NCI-H187 treated with DMSO at 0.1 percent for 48 hours (cell line): ENCODE measurements at regions not wholly inside any gene's neighbourhood (a gene's known extent, or its start where the extent isn't known, plus 50 kb on each side); places are given as distances from the start of the nearest gene placed in this dataset.

Experiments
- DNase-seq: peaks from one replicate; lab custom pipeline; 2025; lab: John Stamatoyannopoulos, UW

GRCh38 chr18:29160170-29160569 is 983.2 kb upstream of the CDH2 start:
- DNase-seq, result peak; percentile 93

- no peak for DNase-seq
Measured at GRCh38 chr18:29157905-29158304, 981.0 kb upstream of the CDH2 start.

DNA sequence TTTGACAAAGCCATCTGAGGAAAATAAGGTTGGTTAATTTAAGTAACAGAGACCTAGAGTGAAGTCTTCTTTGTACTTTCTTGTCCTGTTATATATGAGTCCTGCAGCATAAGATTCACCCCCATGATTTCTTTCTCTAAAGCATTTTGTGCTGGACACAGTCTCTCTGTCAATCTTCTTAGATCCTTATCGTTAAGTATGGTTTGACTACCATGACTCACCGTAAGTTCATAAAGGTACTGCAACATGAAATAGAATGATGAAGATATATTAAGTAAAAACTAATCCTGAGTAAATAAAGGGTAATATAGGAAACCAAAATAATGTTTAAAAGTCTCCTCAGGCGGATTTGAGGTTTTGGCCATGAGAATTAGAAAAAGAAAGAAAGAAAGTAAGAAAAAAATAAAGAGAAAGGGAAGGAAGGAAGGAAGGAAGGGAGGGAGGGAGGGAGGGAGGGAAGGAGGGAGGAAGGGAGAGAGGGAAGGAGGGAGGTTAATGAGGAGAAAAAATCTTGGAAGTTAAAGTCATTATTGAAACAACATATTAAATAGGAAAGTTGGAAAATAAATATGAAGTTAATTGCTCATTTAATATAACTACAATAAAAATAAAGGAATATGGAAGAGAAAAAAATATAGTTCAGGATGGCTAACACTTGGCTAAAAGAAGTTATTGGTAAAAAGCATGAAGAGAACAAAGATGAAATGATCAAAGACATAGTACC is 980.3 kb upstream of the CDH2 start:
- no peak for DNase-seq

DNA sequence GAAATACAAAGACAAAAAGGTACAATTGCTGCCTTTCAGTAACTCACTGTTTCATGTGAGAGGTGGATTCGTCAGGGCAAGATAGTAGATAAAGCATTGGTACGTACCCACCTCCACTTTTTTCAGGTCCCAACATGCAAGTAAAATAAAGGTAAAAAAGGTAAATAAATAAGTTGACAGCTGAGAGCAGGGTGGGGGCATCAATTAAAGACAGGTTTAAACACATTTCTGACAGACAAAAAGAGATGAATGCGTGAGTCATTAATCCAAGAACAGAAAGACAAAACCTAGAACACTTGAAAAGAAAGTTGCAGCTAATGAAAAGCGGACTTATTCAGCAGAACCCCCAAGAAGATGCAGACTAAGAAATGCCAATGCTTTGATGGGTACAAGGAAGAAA is 979.6 kb upstream of the CDH2 start:
- no peak for DNase-seq

- DNase-seq, result no peak
Measured at GRCh38 chr18:29154758-29155725, 978.1 kb upstream of the CDH2 start.

DNA sequence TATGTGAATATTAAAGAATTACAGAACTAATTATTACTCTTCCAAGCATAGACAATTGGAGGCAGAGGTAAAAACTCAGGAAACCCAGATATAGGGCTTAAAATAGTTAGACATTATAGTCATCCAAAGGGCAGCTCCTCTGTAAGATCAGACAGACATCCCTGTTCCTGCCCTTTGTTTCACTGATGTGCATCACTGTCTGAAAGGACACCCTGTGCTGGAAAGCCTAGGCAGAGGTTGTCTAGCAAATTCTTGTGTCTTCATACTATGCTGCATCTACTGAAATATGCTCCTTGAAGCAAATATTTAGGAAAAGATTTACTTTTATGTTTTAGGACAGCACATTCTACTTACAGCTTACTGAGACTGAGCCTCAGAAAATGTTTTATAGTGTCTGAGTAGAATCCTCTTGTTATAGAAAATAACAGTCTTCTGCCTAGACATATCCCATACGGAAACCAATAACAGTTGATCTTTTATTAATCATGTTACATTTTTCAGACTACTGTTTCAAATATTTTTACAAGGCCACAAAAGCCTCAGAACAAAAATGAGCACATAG is 977.3 kb upstream of the CDH2 start:
- no peak for DNase-seq

- DNase-seq, result no peak
Measured at GRCh38 chr18:29153091-29153490, 976.2 kb upstream of the CDH2 start.

- no peak for DNase-seq
Measured at GRCh38 chr18:29147944-29148343, 971.0 kb upstream of the CDH2 start.

DNA sequence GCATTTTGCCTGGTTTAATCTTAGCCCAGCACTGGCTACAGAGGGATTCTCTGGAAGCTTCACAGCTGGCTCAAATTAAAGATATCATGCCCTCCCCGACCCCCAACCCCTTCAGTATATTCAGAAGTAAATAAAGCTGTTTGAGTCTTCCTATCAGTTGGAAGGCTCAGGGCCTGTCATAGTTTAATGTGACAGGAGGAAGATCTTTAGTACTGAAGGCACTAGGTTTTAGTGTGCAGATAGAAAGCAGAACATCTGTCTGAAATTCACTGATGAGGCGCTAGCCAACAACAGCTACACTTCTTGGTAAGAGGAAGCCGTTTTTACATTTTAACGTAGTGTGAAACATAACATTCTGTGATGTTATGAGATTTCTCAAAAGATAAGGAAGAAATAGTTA is 969.1 kb upstream of the CDH2 start:
- no peak for DNase-seq

DNA sequence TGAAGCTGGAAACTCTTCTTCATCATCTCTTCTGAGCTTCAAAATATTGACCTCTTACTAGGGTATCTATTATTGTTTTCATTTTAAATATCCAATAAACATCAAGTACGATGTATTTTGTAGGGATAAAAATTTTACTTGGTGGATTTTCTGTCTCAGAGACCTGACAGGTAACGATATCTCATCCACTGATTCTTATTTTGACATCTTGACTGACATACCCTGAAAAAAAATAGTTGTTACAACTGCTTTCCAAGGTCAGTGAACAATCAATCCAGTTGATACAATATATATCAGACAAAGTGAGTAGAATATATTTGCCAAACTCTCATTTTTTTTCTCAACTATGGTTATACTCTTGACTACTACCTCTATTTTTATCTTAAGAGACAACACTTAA is 963.7 kb upstream of the CDH2 start:
- no peak for DNase-seq

DNA sequence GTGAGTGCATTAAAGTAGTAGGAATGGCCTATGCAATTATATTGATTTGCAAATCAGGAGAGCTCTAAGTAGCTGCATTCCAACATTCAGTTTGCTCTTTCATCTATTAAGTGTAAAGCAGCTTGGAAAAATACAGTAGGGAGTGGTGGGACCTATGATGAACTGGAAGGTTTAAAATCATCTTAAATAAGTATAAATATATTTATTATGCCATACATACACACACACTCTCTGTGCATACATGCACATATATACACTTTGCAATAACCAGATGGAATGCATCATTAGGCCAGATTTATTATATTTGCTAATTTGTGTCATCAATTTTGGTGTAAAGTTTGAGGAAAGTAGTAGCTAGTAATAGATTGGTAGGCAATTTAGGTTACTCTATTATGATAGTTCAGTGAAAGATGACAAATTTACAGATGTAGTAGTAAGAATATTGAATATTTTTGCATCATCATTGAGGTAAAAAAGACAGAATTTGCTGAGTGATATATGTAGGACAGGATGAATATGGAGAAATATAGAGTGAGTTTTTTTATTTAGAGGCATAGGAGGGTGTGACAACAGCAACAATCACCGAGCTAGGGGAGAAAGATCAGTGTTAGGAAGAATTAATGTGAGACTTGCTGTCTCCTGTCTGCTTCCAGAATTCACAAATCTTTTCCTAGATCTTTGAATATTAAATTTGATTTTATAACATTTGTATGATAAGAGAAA is 961.0 kb upstream of the CDH2 start:
- DNase-seq, result no peak

DNA sequence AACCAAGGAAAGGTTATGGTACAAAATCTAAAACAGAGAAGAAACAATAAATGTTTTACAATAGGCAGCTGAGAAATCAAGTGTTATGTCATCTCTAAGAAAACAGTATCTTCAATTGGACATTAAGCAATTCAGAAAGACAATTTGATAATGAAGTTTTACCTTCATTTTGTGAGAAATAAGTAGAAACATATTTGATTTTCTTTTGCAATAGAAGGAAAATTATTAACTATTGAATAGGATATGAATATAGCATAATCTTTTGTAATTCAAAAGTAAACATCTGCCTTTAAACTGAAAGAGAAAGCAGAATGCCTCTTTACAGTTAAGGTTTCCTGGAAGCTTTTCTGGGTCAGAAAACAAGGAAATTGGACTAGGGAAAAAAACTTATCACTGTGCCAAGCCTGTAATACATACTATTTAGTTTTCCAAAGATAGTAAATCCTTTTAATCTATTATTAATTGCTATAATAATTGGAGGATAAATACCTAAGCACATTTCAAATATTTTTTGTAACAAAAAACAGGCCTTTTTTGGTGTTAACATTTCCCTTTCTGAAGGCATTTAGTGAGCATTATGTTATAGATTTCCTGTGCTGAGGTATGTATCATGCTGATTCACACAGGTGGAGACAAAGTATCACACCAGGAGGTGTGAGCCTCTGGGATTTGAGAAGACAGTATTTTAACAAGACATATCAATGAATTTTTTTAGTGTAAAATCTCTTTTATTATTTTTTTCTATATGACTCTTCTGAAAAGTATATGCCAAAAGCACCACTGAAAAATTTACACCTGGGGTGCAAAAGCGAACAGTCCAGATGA is 947.0 kb upstream of the CDH2 start:
- no peak for DNase-seq

DNA sequence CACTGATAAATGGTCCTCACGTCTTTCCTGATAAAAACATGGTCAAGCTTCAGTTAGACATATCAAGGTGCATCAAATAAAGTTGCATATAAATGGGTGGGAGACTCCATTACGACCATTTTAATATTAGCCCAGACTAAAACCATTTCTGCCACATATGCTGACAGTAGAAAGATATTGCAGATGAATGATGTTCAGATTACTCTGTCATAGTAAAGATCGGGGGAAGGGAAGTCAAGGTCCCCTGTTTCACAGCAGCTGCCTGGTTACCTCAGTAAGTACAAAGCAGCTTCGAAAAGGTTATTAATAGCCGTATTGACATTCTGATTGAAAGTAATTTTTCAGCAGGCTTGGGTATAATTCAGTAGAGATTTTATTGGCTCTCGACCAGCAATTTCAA is 927.7 kb upstream of the CDH2 start:
- DNase-seq, result no peak

GRCh38 chr18:29104227-29104626 is 927.3 kb upstream of the CDH2 start:
- DNase-seq, result no peak

DNA sequence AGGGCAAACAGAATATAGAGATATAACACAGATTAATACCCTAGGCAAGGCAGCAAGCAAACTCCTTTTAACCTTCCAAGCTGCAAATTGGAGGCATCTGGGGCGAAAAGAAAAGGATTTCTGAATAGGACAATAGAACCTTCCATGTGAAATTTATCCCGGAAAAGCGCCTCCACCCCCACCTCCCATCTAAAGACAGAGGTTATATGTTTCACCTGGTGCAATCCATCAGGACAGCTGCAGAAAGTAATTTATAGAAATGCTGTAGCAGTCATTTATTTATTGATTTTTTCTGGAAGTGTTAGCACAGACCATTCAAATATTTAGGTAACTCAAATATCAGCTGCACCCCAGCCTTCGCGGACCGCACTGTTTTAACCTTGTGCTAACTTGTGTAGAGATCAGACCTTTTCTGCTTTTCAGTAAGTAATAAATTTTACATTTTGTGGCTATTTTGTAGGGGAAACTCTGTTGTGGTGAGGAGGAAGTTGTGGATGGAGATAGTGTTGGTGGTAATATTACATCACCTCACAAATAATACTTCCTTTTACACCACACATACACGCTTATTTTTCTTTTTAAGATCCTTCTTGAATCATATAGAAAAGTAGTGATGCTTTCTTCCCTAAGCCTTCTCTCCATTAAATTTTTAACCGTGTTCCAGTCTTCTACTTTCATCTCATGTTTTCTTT is 919.3 kb upstream of the CDH2 start:
- DNase-seq, result peak; percentile 7

GRCh38 chr18:29087616-29088246 is 910.8 kb upstream of the CDH2 start:
- no peak for DNase-seq

DNA sequence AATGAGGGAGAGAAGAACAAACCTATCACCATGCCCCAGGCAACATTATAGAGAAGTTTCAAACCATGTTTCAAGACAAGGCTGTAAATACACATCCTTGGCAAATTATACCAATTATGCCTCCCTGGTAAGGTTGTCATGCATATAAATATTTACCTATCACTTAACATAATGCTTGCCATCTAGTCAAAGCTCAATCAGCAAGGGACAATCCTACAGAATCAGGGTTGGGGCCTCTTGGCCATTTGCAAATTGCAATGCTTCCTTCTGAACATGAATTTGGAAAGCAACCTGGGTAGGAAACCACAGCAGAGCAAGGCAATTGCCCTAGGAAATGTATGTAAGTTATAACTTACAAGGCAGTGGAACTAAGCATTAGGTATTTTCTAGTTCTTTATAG is 907.2 kb upstream of the CDH2 start:
- no peak for DNase-seq

- no peak for DNase-seq
Measured at GRCh38 chr18:29083545-29083944, 906.6 kb upstream of the CDH2 start.

GRCh38 chr18:29080946-29081345 is 904.0 kb upstream of the CDH2 start:
- no peak for DNase-seq

GRCh38 chr18:29078273-29078672 is 901.3 kb upstream of the CDH2 start:
- no peak for DNase-seq
